ENCODE measurements at regions not wholly inside any gene's neighbourhood (a gene's known extent, or its start where the extent isn't known, plus 50 kb on each side); places are given as distances from the start of the nearest gene placed in this dataset.
"Not testable (repeated sequence)": the region's sequence is repeated elsewhere in the genome, so short reads cannot be mapped to it uniquely, and the experiment has no call there.

DNA sequence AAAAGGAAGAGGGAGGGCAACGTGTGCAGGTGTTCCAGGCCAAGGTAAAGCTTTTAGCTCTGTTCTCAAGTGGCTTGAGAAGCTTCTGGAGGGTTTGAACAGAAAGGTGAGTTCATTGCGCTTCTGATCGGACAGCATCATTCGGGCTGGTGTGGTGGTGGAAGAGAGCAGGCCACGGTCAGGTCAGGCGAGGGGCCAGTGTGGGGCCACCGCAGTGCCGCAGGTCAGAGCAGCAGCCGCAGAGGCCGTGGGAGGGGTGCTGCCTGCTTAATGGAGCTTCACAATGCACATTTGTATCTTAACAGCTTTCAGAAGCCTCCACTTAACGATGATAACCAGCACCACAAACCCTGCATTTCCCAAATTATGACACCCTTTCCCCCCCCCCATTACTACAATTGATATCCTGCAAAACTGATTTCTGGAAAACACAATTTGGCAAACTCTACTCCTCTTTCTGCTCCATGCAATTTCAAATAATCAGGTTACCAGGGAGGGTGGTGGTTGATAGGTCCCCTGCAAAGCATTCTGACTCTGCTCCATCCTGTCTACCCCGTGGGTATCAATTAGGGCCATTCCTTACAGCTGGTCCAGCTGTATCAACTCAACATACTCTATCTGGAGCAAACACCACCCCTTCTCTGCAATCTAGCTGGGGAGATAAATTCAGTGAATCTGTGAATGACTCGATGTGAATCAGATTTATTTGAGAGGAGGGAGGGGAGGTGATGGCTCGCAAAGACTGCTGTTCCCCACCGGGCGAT lies 162.9 kb downstream of the ACTR3B start:
- POLR2A ChIA-PET: no interaction called here
- H3K27me3 Mint-ChIP-seq (ENCODE audit: low read depth): peaks cover 24% of the 10 kb centered on the region

DNA sequence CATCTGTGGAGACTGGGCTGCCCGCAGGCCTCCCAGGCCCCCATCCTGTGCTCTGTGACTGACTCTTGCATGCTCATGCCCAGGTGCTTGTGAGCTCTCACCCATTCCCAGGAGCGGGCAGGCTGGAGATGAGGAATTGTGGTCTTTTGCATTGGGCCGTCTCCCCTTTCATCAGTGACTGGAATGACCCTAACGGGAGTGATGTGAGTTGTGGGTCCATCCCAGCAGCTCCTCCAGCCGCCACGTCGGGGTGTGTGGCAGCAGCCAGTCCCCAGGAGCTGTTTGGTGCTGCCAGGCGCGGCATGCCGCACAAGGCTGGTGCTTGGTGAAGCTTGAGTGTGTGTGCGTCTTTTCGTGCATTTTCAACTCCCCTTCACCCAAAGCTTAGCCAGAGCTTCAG lies 164.2 kb downstream of the ACTR3B start:
- ChIA-PET POLR2A (no interaction called here), CTCF (no interaction called here)
- H3K27ac Mint-ChIP-seq: no peak overlapping the region
- H3K4me1 Mint-ChIP-seq (ENCODE audit: low read depth): peaks cover 2% of the 10 kb centered on the region
- peaks cover 24% of the 10 kb centered on the region for H3K27me3 Mint-ChIP-seq (ENCODE audit: low read depth)
- peaks cover 8% of the 10 kb centered on the region for H3K9me3 Mint-ChIP-seq (ENCODE audit: insufficient read depth)
- H3K4me3 Mint-ChIP-seq: no peak overlapping the region
- H3K36me3 Mint-ChIP-seq (ENCODE audit: low read depth): no peaks in the 10 kb centered on the region
- DNase-seq (no peak), ATAC-seq (no peak)

More for the DNA sequence above, 162.9 kb downstream of the ACTR3B start:
- Mint-ChIP-seq H3K4me1 (ENCODE audit: low read depth) (peaks cover 2% of the 10 kb centered on the region), H3K4me3 (no peak overlapping the region), H3K36me3 (ENCODE audit: low read depth) (no peaks in the 10 kb centered on the region), H3K9me3 (ENCODE audit: insufficient read depth) (peaks cover 8% of the 10 kb centered on the region), H3K27ac (no peak overlapping the region)
- ATAC-seq (no peak), DNase-seq (no peak)
- CTCF ChIA-PET: no interaction called here

DNA sequence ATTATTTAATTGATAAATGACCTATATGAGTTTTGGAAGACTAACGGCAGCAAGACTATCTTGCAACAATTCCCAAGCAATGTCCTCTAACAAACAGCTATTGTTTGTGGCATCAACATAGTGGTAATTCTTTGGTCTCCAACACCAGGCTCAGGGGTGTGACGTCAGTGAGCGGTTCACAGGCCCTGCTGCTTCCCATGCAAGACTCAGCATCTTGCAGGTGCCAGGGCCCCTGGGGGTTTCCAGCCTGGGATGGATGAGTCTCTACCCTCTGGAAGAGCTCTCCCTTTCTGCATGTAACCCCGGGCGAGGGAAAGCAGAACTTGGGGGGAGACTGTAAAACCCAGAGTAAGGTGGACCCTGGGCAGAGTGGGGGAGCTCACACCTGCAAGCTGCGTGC lies 164.7 kb downstream of the ACTR3B start:
- no peaks in the 10 kb centered on the region for H3K36me3 Mint-ChIP-seq (ENCODE audit: low read depth)
- no peak overlapping the region for H3K27ac Mint-ChIP-seq
- DNase-seq: no peak
- H3K4me3 Mint-ChIP-seq: no peak overlapping the region
- no peak for ATAC-seq
- peaks cover 2% of the 10 kb centered on the region for H3K4me1 Mint-ChIP-seq (ENCODE audit: low read depth)
- CTCF ChIA-PET: no interaction called here
- H3K9me3 Mint-ChIP-seq (ENCODE audit: insufficient read depth): peaks cover 8% of the 10 kb centered on the region
- POLR2A ChIA-PET: no interaction called here
- peaks cover 24% of the 10 kb centered on the region for H3K27me3 Mint-ChIP-seq (ENCODE audit: low read depth)

DNA sequence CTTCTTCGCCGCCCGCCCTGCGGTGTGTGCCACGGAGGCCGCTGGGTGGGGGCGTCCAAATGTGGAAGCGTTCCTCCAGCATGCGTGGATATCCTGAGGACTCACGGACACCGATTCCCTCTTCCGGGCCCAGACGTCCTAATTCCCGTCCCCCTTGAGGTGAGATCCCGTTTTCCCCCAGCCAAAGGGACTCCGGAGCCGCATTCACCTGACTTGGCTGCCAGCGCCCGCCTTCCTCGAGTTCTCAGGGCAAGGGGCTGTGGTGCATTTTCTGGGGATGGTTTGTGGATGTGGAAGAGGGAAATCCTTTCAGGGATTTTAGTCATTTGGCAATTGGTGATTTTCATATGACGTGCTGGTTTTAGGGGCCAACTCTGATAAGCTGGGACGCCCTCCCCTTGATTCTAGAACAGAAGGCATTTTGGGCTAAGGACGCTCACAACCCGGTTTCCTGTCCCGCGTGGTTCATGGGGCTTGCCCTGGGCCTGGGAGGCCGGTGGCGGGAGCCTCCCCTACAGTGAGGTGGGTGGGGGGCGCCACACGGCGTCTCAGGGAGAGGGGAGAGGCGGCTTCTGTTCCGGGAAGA lies 165.4 kb downstream of the ACTR3B start:
- Mint-ChIP-seq H3K4me1 (ENCODE audit: low read depth) (peaks cover 2% of the 10 kb centered on the region), H3K9me3 (ENCODE audit: insufficient read depth) (peaks cover 8% of the 10 kb centered on the region), H3K36me3 (ENCODE audit: low read depth) (no peaks in the 10 kb centered on the region), H3K27me3 (ENCODE audit: low read depth) (peaks cover 24% of the 10 kb centered on the region), H3K4me3 (no peak overlapping the region), H3K27ac (no peak overlapping the region)
- DNase-seq (no peak), ATAC-seq (no peak)
- CTCF ChIA-PET: no interaction called here
- POLR2A ChIA-PET: no interaction called here

DNA sequence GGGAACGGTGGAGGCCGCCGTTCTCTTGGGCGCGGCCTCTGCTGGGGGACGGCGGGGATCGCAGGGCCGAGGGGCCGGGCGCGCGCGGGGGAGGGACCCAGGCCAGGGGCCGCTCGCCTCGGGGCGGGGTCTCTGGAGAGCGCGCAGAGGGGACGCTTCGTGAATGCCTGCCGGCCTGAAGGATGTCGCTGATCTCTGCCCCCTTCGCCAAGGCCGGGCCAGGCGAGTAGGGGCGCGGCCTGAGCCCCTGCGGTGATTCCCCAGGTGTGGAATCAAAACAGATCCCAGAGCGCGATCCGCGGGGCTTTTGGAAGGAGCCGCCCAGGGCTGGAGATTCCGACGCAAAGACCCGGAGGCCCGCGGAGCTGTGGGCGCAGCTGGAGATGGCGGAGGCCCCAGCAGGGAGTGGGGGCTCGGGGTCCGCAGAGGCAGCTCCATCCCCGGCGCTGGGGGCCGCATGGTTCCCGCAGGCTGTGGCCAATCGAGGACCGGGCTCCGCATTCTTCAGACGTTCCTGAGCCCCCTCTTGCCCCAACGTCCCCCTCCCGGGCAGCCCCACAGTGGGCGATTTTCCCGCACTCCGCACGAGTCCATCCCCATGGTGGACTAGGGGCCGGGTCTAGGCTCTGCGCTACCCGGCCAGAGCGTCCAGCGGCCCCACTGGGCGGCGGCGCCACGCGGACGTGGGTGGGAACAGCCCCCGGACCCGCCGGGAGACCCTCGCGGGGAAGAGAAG lies 166.0 kb downstream of the ACTR3B start:
- peaks cover 2% of the 10 kb centered on the region for H3K4me1 Mint-ChIP-seq (ENCODE audit: low read depth)
- CTCF ChIA-PET: no interaction called here
- H3K9me3 Mint-ChIP-seq (ENCODE audit: insufficient read depth): peaks cover 6% of the 10 kb centered on the region
- H3K27ac Mint-ChIP-seq: no peak overlapping the region
- ATAC-seq (no peak), DNase-seq (no peak)
- H3K27me3 Mint-ChIP-seq (ENCODE audit: low read depth): peaks cover 24% of the 10 kb centered on the region
- no peaks in the 10 kb centered on the region for H3K36me3 Mint-ChIP-seq (ENCODE audit: low read depth)
- no peak overlapping the region for H3K4me3 Mint-ChIP-seq
- POLR2A ChIA-PET: no interaction called here

DNA sequence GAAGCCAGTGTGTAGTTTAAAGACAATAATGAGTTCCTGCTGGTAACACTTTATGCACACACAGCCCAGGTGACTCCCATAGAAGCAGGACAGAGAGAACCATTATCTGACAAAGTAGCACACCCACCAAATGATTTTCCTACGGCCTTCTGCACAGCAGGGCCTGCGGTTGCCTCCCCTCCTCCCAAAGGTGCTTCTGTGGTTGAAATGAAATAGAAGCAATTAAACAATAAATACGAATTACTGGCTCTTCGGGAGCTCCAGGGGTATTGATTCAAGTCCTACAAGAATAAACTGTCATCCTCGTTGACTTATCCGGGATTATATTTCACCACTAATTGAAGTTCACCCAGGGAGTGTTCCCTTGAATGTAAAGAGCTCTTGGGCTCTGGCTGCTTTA lies 172.1 kb downstream of the ACTR3B start:
- Mint-ChIP-seq H3K9me3 (ENCODE audit: insufficient read depth) (no peaks in the 10 kb centered on the region), H3K4me3 (no peak overlapping the region), H3K36me3 (ENCODE audit: low read depth) (no peaks in the 10 kb centered on the region), H3K4me1 (ENCODE audit: low read depth) (no peaks in the 10 kb centered on the region), H3K27ac (no peak overlapping the region), H3K27me3 (ENCODE audit: low read depth) (no peaks in the 10 kb centered on the region)
- CTCF ChIA-PET: no interaction called here
- no peak for DNase-seq
- POLR2A ChIA-PET: no interaction called here
- no peak for ATAC-seq

DNA sequence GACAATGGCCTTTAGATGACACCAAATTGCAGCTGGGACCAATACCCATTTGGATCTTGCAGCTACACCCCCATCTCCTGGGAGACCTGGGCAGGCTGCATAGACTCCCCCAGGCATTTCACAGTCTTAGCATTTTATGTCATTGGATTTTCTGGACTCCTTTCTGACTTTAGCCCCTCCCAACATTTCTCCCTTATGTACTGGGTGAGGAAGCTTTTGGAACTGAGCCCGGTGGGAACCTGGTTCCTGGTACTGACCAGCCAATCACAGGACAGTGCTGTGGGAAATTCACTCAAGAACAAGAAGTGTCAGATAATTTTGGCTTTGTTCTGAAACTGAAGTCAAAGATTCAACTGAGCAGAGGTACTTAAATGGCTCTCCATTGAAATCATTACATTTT lies 177.7 kb downstream of the ACTR3B start:
- Mint-ChIP-seq H3K4me3 (no peak overlapping the region), H3K36me3 (ENCODE audit: low read depth) (no peaks in the 10 kb centered on the region), H3K9me3 (ENCODE audit: insufficient read depth) (no peaks in the 10 kb centered on the region), H3K27me3 (ENCODE audit: low read depth) (peaks cover 4% of the 10 kb centered on the region), H3K4me1 (ENCODE audit: low read depth) (no peaks in the 10 kb centered on the region), H3K27ac (no peak overlapping the region)
- POLR2A ChIA-PET: no interaction called here
- CTCF ChIA-PET: no interaction called here
- ATAC-seq (no peak), DNase-seq (no peak)

DNA sequence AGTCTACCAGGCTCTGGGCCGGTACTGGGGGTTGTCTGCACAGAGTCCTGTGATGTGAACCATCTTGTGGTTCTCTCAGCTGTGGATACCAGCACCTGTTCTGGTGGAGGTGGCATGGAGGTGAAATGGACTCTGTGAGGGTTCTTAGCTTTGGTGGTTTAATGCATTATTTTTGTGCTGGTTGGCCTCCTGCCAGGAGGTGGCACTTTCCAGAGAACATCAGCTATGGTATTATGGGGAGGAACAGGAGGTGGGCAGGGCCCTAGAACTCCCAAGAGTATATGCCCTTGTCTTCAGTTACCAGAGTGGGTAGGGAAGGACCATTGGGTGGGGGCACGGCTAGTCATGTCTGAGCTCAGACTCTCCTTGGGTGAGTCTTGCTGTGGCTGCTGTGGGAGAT lies 187.1 kb downstream of the ACTR3B start:
- ATAC-seq; POLR2A ChIA-PET; DNase-seq; H3K27me3 Mint-ChIP-seq (ENCODE audit: low read depth); H3K4me3 Mint-ChIP-seq; H3K27ac Mint-ChIP-seq; CTCF ChIA-PET; H3K36me3 Mint-ChIP-seq (ENCODE audit: low read depth); H3K9me3 Mint-ChIP-seq (ENCODE audit: insufficient read depth): not testable (repeated sequence)
- H3K4me1 Mint-ChIP-seq (ENCODE audit: low read depth): peaks cover 11% of the 10 kb centered on the region

DNA sequence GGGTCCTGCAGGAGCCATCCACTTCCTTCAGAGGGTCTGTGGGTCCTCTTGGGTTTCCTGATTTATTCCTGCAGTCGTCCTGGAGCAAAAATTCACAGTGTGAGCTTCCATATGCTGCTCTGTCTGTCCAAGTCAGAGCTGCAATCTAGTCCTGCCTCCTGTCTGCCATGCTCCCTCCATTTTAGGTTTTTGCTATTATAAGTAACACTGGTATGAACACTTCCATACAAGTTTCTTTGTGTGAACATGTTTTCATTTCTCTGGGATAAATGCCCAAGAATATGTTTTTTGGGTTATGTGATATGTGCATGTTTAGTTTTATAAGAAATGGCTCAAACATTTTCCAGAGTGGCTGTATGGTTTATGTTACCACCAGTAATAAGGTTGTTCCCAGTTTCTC lies 188.1 kb downstream of the ACTR3B start:
- H3K9me3 Mint-ChIP-seq (ENCODE audit: insufficient read depth): no peaks in the 10 kb centered on the region
- no peak for ATAC-seq
- ChIA-PET CTCF (no interaction called here), POLR2A (no interaction called here)
- H3K36me3 Mint-ChIP-seq (ENCODE audit: low read depth): no peaks in the 10 kb centered on the region
- H3K27me3 Mint-ChIP-seq (ENCODE audit: low read depth): no peaks in the 10 kb centered on the region
- peaks cover 11% of the 10 kb centered on the region for H3K4me1 Mint-ChIP-seq (ENCODE audit: low read depth)
- H3K27ac Mint-ChIP-seq: no peak overlapping the region
- DNase-seq: no peak
- H3K4me3 Mint-ChIP-seq: no peak overlapping the region

DNA sequence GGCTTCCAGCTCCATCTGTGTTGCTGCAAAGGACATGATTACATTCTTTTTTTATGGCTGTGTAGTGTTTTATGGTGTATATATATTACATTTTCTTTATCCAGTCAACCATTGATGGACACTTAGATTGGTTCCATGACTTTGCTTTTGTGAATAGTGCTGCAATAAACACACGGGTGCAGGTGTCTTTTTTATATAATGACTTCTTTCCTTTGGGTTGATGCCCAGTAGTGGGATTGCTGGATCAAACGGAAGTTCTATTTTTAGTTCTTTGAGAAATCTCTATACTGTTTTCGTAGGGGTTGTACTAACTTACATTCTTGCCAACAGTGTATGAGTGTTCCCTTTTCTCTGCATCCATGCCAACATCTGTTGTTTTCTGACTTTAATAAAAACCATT lies 189.7 kb downstream of the ACTR3B start:
- POLR2A ChIA-PET: no interaction called here
- no peak for DNase-seq
- H3K4me1 Mint-ChIP-seq (ENCODE audit: low read depth): peaks cover 6% of the 10 kb centered on the region
- H3K27ac Mint-ChIP-seq: no peak overlapping the region
- no peaks in the 10 kb centered on the region for H3K27me3 Mint-ChIP-seq (ENCODE audit: low read depth)
- H3K36me3 Mint-ChIP-seq (ENCODE audit: low read depth): no peaks in the 10 kb centered on the region
- CTCF ChIA-PET: interaction anchor here (0.7 kb wide), 1 partner anchor 11 kb away, joined by 4 read pairs; no protein-coding TSS in a partner anchor
- H3K9me3 Mint-ChIP-seq (ENCODE audit: insufficient read depth): no peaks in the 10 kb centered on the region
- ATAC-seq: no peak
- H3K4me3 Mint-ChIP-seq: no peak overlapping the region

DNA sequence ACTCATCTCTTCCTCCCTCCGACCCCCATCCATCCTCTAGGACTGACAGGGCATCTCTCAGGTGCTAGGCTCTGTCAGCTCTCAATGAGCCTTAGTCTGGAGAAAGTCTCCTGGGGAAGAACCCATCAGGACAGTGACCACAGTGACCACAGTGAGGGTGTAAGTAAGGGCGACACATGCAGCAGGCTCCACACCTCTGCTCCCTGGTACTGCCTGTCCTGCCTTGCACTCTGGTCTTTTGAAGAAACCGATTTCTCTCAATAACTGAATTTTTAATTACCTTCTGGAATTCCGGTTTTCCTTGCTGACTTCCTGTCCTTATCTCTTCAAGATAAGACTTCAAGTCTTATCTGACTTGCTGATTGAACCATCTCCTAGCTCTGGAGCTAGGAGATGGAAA lies 190.2 kb downstream of the ACTR3B start:
- POLR2A ChIA-PET: no interaction called here
- H3K36me3 Mint-ChIP-seq (ENCODE audit: low read depth): no peaks in the 10 kb centered on the region
- H3K4me3 Mint-ChIP-seq: no peak overlapping the region
- peaks cover 2% of the 10 kb centered on the region for H3K4me1 Mint-ChIP-seq (ENCODE audit: low read depth)
- DNase-seq (no peak), ATAC-seq (no peak)
- H3K27me3 Mint-ChIP-seq (ENCODE audit: low read depth): no peaks in the 10 kb centered on the region
- CTCF ChIA-PET: no interaction called here
- no peak overlapping the region for H3K27ac Mint-ChIP-seq
- H3K9me3 Mint-ChIP-seq (ENCODE audit: insufficient read depth): no peaks in the 10 kb centered on the region

DNA sequence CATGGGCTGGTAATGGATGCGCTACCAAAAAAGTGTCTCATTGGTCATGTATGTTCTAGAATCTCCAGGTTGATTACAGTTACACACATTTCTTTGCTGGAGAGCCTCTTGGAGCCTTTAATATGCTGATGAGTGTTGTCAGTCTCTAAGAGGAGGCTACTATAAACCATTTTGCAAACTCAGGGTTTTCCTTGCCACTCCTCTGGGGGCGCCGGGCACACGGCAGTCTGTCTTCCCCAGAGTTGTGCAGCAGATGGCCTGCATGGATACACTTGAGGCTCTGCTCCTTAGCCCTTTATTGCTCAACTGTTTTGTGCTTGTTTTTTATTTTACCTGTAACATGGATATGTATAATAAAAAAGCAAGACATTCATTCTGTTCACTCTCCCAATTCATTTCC lies 196.5 kb downstream of the ACTR3B start:
- Mint-ChIP-seq H3K4me1 (ENCODE audit: low read depth) (no peaks in the 10 kb centered on the region), H3K9me3 (ENCODE audit: insufficient read depth) (no peaks in the 10 kb centered on the region), H3K27ac (no peak overlapping the region), H3K4me3 (no peak overlapping the region), H3K27me3 (ENCODE audit: low read depth) (no peaks in the 10 kb centered on the region), H3K36me3 (ENCODE audit: low read depth) (no peaks in the 10 kb centered on the region)
- ChIA-PET POLR2A (no interaction called here), CTCF (no interaction called here)
- ATAC-seq (no peak), DNase-seq (no peak)

Measured in activated CD8-positive, alpha-beta T cell treated with anti-CD3 and anti-CD28 coated beads, Interleukin-2, amount 10 ng/mL, durations not matched to agents 7 days and 5 days (primary cell).